K562 (cell line): ENCODE measurements at regions not wholly inside any gene's neighbourhood (a gene's known extent, or its start where the extent isn't known, plus 50 kb on each side); places are given as distances from the start of the nearest gene placed in this dataset.

Source experiments
- BHLHE40 ChIP-seq: IDR thresholded peaks from 2 replicates; pipeline ENCODE4 v1.6.1; 2011; ENCODE audit warnings: low read length, improper control_type of control experiment
- COPS2 ChIP-seq: fragments of 450-650 bp; conservative IDR thresholded peaks from 2 replicates; pipeline ENCODE4 v1.6.1; 2016; ENCODE audit warnings: mild to moderate bottlenecking, moderate library complexity
- FOXA3 ChIP-seq, 2 experiments: fragments of 450-650 bp in 1 of 2; sonication (generic) in 1 of 2; formaldehyde crosslinking; IDR thresholded peaks in 1 of 2; conservative IDR thresholded peaks in 1 of 2; 2 replicates each; pipeline versions ENCODE4 v1.4.0 to v1.8.0; 2020 to 2022; ENCODE audit warnings: mild to moderate bottlenecking in 2 of 2, missing genetic modification reagents in 1 of 2
- HDAC2 ChIP-seq: fragments of 450-650 bp; IDR thresholded peaks from 2 replicates; pipeline ENCODE4 v1.6.1; 2016; ENCODE audit warnings: mild to moderate bottlenecking
- HEY1 ChIP-seq: fragments of 250-450 bp; sonication (Bioruptor Pico); IDR thresholded peaks from 2 replicates; pipeline ENCODE4 v1.5.0; 2020; ENCODE audit warnings: mild to moderate bottlenecking, moderate library complexity, borderline replicate concordance
- HINFP ChIP-seq: fragments of 450-650 bp; conservative IDR thresholded peaks from 2 replicates; pipeline ENCODE4 v1.6.1; 2016; ENCODE audit warnings: missing genetic modification characterization, low read depth, mild to moderate bottlenecking, control low read depth, missing compliant biosample characterization
- HMBOX1 ChIP-seq: sonication (generic); IDR thresholded peaks from 2 replicates; pipeline ENCODE4 v1.6.1; 2016
- KLF13 ChIP-seq: fragments of 450-650 bp; IDR thresholded peaks from 2 replicates; pipeline ENCODE4 v1.6.1; 2016; ENCODE audit warnings: missing genetic modification characterization, low read depth, mild to moderate bottlenecking, missing compliant biosample characterization, moderate library complexity, borderline replicate concordance
- MTA2 ChIP-seq: fragments of 450-650 bp; IDR thresholded peaks from 2 replicates; pipeline ENCODE4 v1.6.1; 2016; ENCODE audit warnings: low read depth
- NFXL1 ChIP-seq: fragments of 450-650 bp; formaldehyde crosslinking; IDR thresholded peaks from 2 replicates; pipeline ENCODE4 v1.4.0; 2021; ENCODE audit warnings: mild to moderate bottlenecking
- PBX2 ChIP-seq, 2 experiments: IDR thresholded peaks in 1 of 2; conservative IDR thresholded peaks in 1 of 2; 2 replicates each; pipeline ENCODE4 v1.6.1; 2016; ENCODE audit warnings: low read depth in 2 of 2, mild to moderate bottlenecking in 1 of 2, missing compliant biosample characterization in 1 of 2, missing genetic modification characterization in 1 of 2, moderate library complexity in 1 of 2
- PHTF2 ChIP-seq: fragments of 250-450 bp; sonication (Bioruptor Pico); IDR thresholded peaks from 2 replicates; pipeline ENCODE4 v1.5.0; 2021; ENCODE audit warnings: mild to moderate bottlenecking
- POLR2B ChIP-seq: fragments of 450-650 bp; IDR thresholded peaks from 2 replicates; pipeline ENCODE4 v1.6.1; 2018; ENCODE audit warnings: low read depth; ENCODE audit not compliant: partially characterized antibody
- RBM15 ChIP-seq: fragments of 200-400 bp; formaldehyde crosslinking; IDR thresholded peaks from 2 replicates; pipeline ENCODE4 v1.6.1; 2018; ENCODE audit warnings: mild to moderate bottlenecking, low read length, moderate library complexity; ENCODE audit not compliant: insufficient read depth
- RHOXF2B ChIP-seq: fragments of 250-450 bp; sonication (Bioruptor Pico); conservative IDR thresholded peaks from 2 replicates; pipeline ENCODE4 v1.5.1; 2021
- SOX6 ChIP-seq: fragments of 450-650 bp; IDR thresholded peaks from 2 replicates; pipeline ENCODE4 v1.6.1; 2014; ENCODE audit warnings: mild to moderate bottlenecking
- TAF9B ChIP-seq: fragments of 450-650 bp; IDR thresholded peaks from 2 replicates; pipeline ENCODE4 v1.6.1; 2018; ENCODE audit warnings: mild to moderate bottlenecking; ENCODE audit not compliant: partially characterized antibody
- TCF7L2 ChIP-seq: fragments of 150-350 bp; IDR thresholded peaks from 2 replicates; pipeline ENCODE4 v1.6.1; 2016; ENCODE audit warnings: low read depth, mild to moderate bottlenecking, low read length, moderate library complexity
- THRAP3 ChIP-seq: fragments of 450-650 bp; IDR thresholded peaks from 2 replicates; pipeline ENCODE4 v1.6.1; 2016; ENCODE audit warnings: mild to moderate bottlenecking, inconsistent platforms, borderline replicate concordance
- ZNF133 ChIP-seq: fragments of 250-450 bp; sonication (Bioruptor Pico); IDR thresholded peaks from 2 replicates; pipeline ENCODE4 v1.4.0; 2020; ENCODE audit warnings: mild to moderate bottlenecking
- ZNF143 ChIP-seq: sonication (generic); formaldehyde crosslinking; IDR thresholded peaks from 2 replicates; pipeline ENCODE4 v1.9.0; 2022; ENCODE audit warnings: mild to moderate bottlenecking, missing genetic modification reagents
- ZNF436 ChIP-seq: fragments of 250-450, 450-650 bp; sonication (Bioruptor Pico); formaldehyde crosslinking; IDR thresholded peaks from 2 replicates; pipeline ENCODE4 v1.7.0; 2020; ENCODE audit warnings: mild to moderate bottlenecking
- ZNF583 ChIP-seq: fragments of 250-450 bp; sonication (Bioruptor Pico); IDR thresholded peaks from 2 replicates; pipeline ENCODE4 v1.4.0; 2020
- ZZZ3 ChIP-seq: fragments of 450-650 bp; IDR thresholded peaks from 2 replicates; pipeline ENCODE4 v1.6.1; 2016; ENCODE audit warnings: antibody characterized with exemption, mild to moderate bottlenecking, moderate library complexity

GRCh38 chr6:27133281-27134227 lies 113.9 kb upstream of the PRSS16 start (continued):
- 0 out of 2 replicates have a peak, but pooled peaks have one; percentile 37 for TF ChIP-seq HINFP
- no peak for TF ChIP-seq HDAC2
- peak; percentile 37; the same call in 1 of the 2 replicates for TF ChIP-seq ZNF143 (CRISPR knock-in tag)
- TF ChIP-seq PHTF2 (CRISPR knock-in tag), result peak; percentile 92
- peak; percentile 99 for TF ChIP-seq THRAP3
- no peak for TF ChIP-seq MTA2
- peak; percentile 29 to 60; a peak in 3 of 4 replicates for TF ChIP-seq FOXA3 (CRISPR knock-in tag; conservative IDR thresholded peaks at IDR 0.05 in 1 of 2, IDR thresholded peaks at IDR 0.05 in 1 of 2)
- peak; percentile 64; the same call in 1 of the 2 replicates for TF ChIP-seq ZNF583 (CRISPR knock-in tag)
- no peak for TF ChIP-seq ZZZ3
- TF ChIP-seq RHOXF2B, result peak; percentile 97
- peak; percentile 92; the same call in 1 of the 2 replicates for TF ChIP-seq ZNF436 (CRISPR knock-in tag)
- TF ChIP-seq RBM15, result peak; percentile 55; the same call in 1 of the 2 replicates
- TF ChIP-seq ZNF133 (CRISPR knock-in tag), result no peak
- TF ChIP-seq SOX6, result peak; percentile 7; the same call in 1 of the 2 replicates
- TF ChIP-seq COPS2, result no peak
- peak; percentile 91; the same call in 1 of the 2 replicates for TF ChIP-seq HEY1
- TF ChIP-seq HMBOX1, result peak; percentile 61
- TF ChIP-seq TCF7L2, result no peak
- no peak for TF ChIP-seq KLF13
- peak; percentile 74 for TF ChIP-seq POLR2B
- TF ChIP-seq TAF9B, result no peak
- peak; percentile 79 for TF ChIP-seq BHLHE40
- no peak for TF ChIP-seq PBX2 (CRISPR knock-in tag; IDR thresholded peaks at IDR 0.05; ENCODE audit: low read depth)
- no peak; the same call in none of the 2 replicates for TF ChIP-seq PBX2 (tag; conservative IDR thresholded peaks at IDR 0.05; ENCODE audit: low read depth)
- peak; percentile 94 for TF ChIP-seq NFXL1 (CRISPR knock-in tag)
